GM12875 (cell line): ENCODE measurements at regions not wholly inside any gene's neighbourhood (a gene's known extent, or its start where the extent isn't known, plus 50 kb on each side); places are given as distances from the start of the nearest gene placed in this dataset.
"Not testable (repeated sequence)": the region's sequence is repeated elsewhere in the genome, so short reads cannot be mapped to it uniquely, and the experiment has no call there.

Source experiments
- H3K4me3 ChIP-seq: one replicate; pipeline ENCODE4 v1.5.1; 2011; ENCODE audit warnings: low read depth, low read length, control low read depth
- TF ChIP-seq, protein P1 (sequence below): IDR thresholded peaks from 2 replicates; pipeline ENCODE4 v1.5.1; 2011; ENCODE audit warnings: low read depth, mild to moderate bottlenecking, control low read depth, inconsistent platforms, low read length, moderate library complexity, borderline replicate concordance; ENCODE audit not compliant: insufficient read depth

DNA sequence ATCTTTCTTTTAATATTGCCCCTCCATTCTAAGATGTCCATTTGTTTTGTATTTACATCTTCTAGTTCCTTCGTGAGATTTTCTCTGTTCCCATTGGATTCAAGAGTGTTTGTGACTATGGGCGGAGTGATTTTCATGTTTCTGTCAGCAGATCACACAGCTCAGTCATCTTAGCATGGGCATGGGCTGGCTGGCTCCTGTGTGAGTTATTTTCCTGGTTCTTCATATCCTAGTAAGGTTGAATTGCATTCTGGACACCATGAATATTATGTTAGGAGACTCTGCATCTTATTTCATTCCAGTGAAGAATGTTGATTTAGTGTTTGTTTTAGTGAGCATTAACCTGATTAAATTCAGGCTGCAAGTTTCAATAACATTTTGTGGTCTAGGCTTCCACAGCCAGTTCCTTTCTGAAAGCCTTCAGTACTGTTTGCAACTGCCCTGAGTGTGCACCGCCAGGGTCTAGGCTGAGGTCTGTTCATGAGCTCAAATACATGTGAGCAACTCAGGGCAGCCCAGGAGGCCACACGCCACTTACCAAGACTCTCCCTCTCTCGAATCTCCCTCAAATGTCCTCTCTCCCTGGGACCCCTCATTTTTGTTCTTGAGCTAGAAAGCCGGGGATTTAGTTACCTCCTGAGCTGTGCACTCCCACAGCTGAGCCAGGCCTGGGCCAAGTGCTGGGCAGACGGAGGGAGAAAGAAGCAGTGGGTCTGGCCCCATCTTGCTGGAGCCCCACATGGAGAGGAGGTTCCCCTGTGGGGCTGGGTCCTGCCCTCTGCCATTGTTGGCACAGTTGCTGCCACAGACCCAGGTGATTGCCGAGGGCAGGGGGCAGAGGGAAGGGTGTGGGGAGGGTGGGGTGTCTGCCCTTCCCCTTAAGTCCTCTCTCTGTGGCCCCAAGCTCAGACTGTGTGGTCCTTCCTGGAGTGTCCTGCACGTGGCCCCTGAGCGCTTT lies 145.9 kb downstream of the RTP5 start:
- TF ChIP-seq, protein P1, sequence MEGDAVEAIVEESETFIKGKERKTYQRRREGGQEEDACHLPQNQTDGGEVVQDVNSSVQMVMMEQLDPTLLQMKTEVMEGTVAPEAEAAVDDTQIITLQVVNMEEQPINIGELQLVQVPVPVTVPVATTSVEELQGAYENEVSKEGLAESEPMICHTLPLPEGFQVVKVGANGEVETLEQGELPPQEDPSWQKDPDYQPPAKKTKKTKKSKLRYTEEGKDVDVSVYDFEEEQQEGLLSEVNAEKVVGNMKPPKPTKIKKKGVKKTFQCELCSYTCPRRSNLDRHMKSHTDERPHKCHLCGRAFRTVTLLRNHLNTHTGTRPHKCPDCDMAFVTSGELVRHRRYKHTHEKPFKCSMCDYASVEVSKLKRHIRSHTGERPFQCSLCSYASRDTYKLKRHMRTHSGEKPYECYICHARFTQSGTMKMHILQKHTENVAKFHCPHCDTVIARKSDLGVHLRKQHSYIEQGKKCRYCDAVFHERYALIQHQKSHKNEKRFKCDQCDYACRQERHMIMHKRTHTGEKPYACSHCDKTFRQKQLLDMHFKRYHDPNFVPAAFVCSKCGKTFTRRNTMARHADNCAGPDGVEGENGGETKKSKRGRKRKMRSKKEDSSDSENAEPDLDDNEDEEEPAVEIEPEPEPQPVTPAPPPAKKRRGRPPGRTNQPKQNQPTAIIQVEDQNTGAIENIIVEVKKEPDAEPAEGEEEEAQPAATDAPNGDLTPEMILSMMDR: no peak
- no peak overlapping the region for H3K4me3 ChIP-seq

DNA sequence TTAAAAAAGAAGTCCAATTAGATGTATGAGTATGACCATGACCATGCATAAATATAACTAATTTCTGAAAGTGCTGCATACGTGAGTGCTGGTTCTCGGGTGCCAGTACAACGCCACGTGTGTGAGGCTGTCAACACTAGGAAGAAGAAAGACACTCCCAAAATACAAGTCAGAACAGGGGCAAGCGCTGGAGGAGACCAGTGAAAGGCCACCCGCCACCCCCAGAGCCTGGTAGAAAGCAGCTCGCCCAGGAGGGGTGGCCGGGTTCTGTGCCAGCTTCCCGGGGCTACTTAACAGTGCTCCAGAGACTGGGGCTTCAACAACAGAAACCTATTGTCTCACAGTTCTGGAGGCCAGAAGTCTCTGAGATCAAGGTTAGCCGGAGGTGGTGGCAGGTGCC lies 147.6 kb downstream of the RTP5 start:
- H3K4me3 ChIP-seq: no peak overlapping the region
- TF ChIP-seq, protein P1: no peak

DNA sequence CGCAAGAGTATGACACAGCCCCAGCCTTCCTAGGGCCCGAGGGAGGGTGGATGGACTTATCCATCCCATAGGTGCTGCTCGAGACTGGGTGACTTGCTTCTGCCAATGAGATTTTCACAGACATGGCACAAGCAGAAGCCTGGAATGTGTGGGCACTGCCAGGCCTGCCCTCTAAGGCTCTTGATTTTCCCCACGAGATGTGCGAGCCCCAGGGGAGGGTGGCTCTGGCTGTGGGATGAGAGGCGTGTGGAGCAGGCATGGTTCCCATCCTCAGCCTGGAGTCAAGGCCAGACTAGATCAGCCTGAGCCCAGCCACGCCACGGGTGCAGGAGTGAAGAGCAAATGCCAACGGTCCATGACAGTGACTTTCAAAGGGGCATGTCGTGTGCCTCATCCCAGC lies 148.9 kb downstream of the RTP5 start:
- not testable (repeated sequence) for H3K4me3 ChIP-seq

DNA sequence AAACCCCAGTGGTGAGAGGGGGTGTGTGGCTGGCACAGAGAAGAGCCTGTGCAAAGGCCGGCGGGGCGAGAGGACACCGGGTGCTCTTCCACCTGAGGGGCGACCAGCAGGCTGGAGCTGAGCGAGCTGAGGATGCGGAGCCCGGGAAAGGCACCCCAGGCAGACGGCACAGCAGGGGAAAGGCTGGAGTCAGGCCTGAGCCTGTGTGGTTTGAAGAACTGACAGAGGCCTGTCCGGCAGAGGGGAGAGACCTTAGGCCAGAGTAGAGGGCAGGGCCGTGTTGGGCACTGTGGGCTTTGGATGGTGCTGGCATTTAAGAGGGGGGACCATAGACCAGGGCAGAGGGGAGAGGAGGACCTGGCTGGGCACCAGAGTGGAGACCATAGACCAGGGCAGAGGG lies 149.8 kb downstream of the RTP5 start:
- H3K4me3 ChIP-seq: no peak overlapping the region
- TF ChIP-seq, protein P1: no peak

DNA sequence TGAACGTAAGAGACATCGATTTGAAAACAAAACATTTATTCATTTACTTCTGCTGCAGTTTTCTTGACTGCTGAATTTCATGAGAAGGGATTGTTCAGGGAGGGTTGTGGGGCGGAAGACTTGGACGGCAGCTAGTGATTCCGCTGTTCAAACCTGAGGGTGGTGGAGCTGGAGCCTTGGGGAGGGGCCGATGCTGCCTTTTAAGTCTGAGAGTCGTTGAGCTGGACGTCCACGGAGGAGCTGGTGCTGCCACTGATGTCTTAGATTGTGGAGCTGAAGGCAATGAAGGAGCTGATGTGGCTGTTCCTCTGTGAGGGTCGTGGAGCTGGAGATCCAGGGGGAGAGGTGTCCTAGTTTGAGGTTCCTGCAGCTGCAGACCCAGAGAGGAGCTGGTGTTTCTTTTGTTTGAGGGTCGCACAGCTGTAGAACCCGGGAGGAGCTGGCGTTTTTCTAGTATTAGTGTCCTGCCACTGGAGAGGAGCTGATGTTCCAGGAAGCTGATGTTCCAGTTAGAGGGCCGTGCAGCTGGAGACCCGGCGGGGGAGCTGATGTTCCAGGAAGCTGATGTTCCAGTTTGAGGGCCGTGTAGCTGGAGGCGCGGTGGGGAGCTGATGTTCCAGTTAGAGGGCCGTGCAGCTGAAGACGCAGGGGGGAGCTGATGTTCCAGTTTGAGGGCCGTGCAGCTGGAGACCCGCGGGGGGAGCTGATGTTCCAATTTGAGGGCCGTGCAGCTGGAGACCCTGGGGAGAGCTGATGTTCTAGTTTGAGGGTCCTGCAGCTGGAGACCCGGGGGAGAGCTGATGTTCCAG lies 150.9 kb downstream of the RTP5 start:
- TF ChIP-seq, protein P1: no peak
- no peak overlapping the region for H3K4me3 ChIP-seq

DNA sequence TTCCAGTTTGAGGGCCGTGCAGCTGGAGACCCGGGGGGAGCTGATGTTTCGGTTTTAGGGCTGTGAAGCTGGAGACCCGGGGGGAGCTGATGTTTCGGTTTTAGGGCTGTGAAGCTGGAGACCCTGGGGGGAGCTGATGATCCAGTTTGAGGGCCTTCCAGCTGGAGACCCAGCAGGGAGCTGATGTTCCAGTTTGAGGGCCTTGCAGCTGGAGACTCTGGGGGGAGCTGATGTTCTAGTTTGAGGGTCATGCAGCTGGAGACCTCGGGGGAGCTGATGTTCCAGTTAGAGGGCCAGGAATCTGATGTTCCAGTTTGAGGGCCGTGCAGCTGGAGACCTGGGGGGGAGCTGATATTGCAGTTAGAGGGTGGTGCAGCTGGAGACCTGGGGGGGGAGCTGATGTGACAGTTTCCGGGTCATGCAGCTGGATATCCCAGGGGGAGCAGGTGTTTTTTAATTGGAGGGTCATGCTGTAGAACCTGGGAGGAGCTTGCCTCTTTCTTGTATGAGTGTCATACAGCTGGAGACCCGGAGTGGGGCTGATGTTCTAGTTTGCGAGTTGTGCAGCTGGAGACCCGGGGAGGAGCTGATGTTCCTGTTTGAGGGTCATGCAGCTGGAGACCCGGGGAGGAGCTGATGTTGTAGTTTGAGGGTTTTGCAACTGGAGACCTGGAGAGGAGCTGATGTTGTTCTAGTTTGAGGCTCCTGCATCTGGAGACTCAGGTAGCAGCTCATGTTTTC lies 153.2 kb downstream of the RTP5 start:
- TF ChIP-seq, protein P1: no peak

DNA sequence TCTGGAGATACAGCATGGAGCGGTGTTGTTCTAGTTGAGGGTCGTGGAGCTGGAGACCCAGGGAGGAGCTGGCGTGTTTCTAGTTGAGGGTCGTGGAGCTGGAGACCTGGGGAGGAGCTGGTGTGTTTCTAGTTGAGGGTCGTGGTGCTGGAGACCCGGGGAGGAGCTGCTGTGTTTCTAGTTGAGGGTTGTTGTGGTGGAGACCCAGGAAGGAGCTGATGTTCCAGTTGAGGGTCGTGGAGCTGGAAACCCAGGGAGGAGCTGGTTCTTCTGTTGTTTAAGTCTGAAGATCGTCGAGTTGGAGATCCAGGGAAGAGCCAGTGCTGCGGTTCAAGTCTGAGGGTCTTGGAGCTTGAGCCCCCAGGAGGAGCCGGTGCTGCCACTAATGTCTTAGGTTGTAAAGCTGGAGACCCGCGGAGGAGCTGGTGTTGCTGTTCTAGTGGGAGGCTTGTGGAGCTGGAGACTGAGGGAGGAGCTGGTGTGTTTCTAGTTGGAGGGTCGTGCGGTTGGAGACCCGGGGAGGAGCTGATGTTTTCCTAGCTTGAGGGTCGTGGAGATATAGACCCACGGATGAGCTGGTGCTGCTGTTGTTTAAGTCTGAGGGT lies 155.3 kb downstream of the RTP5 start:
- TF ChIP-seq, protein P1: no peak
- H3K4me3 ChIP-seq: no peak overlapping the region

More for the DNA sequence above, 153.2 kb downstream of the RTP5 start:
- no peak overlapping the region for H3K4me3 ChIP-seq
